ENCODE measurements at regions not wholly inside any gene's neighbourhood (a gene's known extent, or its start where the extent isn't known, plus 50 kb on each side); places are given as distances from the start of the nearest gene placed in this dataset.

- no peak for DNase-seq
Measured at GRCh38 chr14:42475289-42475688, 868.6 kb downstream of the LRFN5 start.

- DNase-seq, result no peak
Measured at GRCh38 chr14:42470427-42470719, 863.7 kb downstream of the LRFN5 start.

- no peak for DNase-seq
Measured at GRCh38 chr14:42469637-42470426, 863.2 kb downstream of the LRFN5 start.

GRCh38 chr14:42460673-42461072 lies 854.0 kb downstream of the LRFN5 start:
- DNase-seq, result no peak

- DNase-seq, result no peak
Measured at GRCh38 chr14:42459171-42459685, 852.6 kb downstream of the LRFN5 start.

GRCh38 chr14:42441615-42442014 lies 834.9 kb downstream of the LRFN5 start:
- DNase-seq, result no peak

- no peak for DNase-seq
Measured at GRCh38 chr14:42437809-42438208, 831.1 kb downstream of the LRFN5 start.

GRCh38 chr14:42429401-42429800 lies 822.7 kb downstream of the LRFN5 start:
- DNase-seq, result no peak

GRCh38 chr14:42428996-42429395 lies 822.3 kb downstream of the LRFN5 start:
- DNase-seq, result no peak

- no peak for DNase-seq
Measured at GRCh38 chr14:42424501-42424900, 817.8 kb downstream of the LRFN5 start.

- DNase-seq, result no peak
Measured at GRCh38 chr14:42421377-42422078, 814.9 kb downstream of the LRFN5 start.

- DNase-seq, result no peak
Measured at GRCh38 chr14:42420071-42420470, 813.4 kb downstream of the LRFN5 start.

GRCh38 chr14:42407153-42407552 lies 800.5 kb downstream of the LRFN5 start:
- no peak for DNase-seq

GRCh38 chr14:42391146-42391834 lies 784.6 kb downstream of the LRFN5 start:
- DNase-seq, result no peak

- no peak for DNase-seq
Measured at GRCh38 chr14:42378880-42379279, 772.2 kb downstream of the LRFN5 start.

- DNase-seq, result no peak
Measured at GRCh38 chr14:42378274-42378673, 771.6 kb downstream of the LRFN5 start.

- no peak for DNase-seq
Measured at GRCh38 chr14:42374332-42374731, 767.7 kb downstream of the LRFN5 start.

GRCh38 chr14:42370056-42370455 lies 763.4 kb downstream of the LRFN5 start:
- no peak for DNase-seq

GRCh38 chr14:42368234-42368633 lies 761.6 kb downstream of the LRFN5 start:
- DNase-seq, result no peak

GRCh38 chr14:42353315-42353714 lies 746.6 kb downstream of the LRFN5 start:
- DNase-seq, result no peak

- DNase-seq, result no peak
Measured at GRCh38 chr14:42335918-42336317, 729.2 kb downstream of the LRFN5 start.

- no peak for DNase-seq
Measured at GRCh38 chr14:42334931-42335330, 728.3 kb downstream of the LRFN5 start.

GRCh38 chr14:42323426-42323825 lies 716.8 kb downstream of the LRFN5 start:
- no peak for DNase-seq

All from occipital lobe (tissue), 1 donor.